PC-9 (cell line): ENCODE measurements at regions not wholly inside any gene's neighbourhood (a gene's known extent, or its start where the extent isn't known, plus 50 kb on each side); places are given as distances from the start of the nearest gene placed in this dataset.

Experiments
- BruUV-seq: library from RNA; stranded (reverse); fragments of 400-500 nt; replicated peaks from 2 replicates; lab custom pipeline; 2021; lab: Mats Ljungman, UMichigan
- CTCF ChIA-PET: fragments of 300-600 bp; sonication (Branson Sonifier 250); formaldehyde crosslinking; loops from one replicate; lab custom pipeline; 2022; ENCODE audit warnings: antibody characterized with exemption; lab: Charles Lee
- POLR2A ChIA-PET: fragments of 300-600 bp; sonication (Branson Sonifier 250); formaldehyde crosslinking; loops from one replicate; lab custom pipeline; 2022; ENCODE audit warnings: antibody characterized with exemption; ENCODE audit not compliant: unreplicated experiment; lab: Charles Lee
- DNase-seq, 2 experiments: peaks; one replicate each; pipeline versions ENCODE4 v3.0.0 to v3.0.0-alpha.2; 2015 to 2022; ENCODE audit warnings: mixed read lengths in 1 of 2
- H2AFZ ChIP-seq: fragments of 200-600 bp; sonication (generic); 2 replicates; pipeline ENCODE4 v1.8.1; 2017; ENCODE audit warnings: antibody characterized with exemption
- H3F3A ChIP-seq: fragments of 200-600 bp; sonication (generic); 2 replicates; pipeline ENCODE4 v1.8.1; 2017; ENCODE audit warnings: antibody characterized with exemption, mild to moderate bottlenecking, low read depth; ENCODE audit not compliant: insufficient read depth
- H3K27ac ChIP-seq: fragments of 200-600 bp; sonication (generic); 2 replicates; pipeline ENCODE4 v1.6.1; 2016; ENCODE audit warnings: mixed run types
- H3K27me3 ChIP-seq: fragments of 200-600 bp; sonication (generic); 2 replicates; pipeline ENCODE4 v1.6.1; 2016; ENCODE audit warnings: low read depth, mixed run types; ENCODE audit not compliant: insufficient read depth
- H3K36me3 ChIP-seq: fragments of 200-600 bp; sonication (generic); 2 replicates; pipeline ENCODE4 v1.6.1; 2016; ENCODE audit warnings: low read depth, mixed run types
- H3K4me1 ChIP-seq: fragments of 200-600 bp; sonication (generic); replicated peaks from 2 replicates; pipeline ENCODE4 v1.6.1; 2016; ENCODE audit warnings: mixed run types; ENCODE audit not compliant: insufficient read depth
- H3K4me2 ChIP-seq: fragments of 200-600 bp; sonication (generic); 2 replicates; pipeline ENCODE4 v1.6.1; 2017; ENCODE audit warnings: mixed run types
- H3K4me3 ChIP-seq: fragments of 200-600 bp; sonication (generic); 2 replicates; pipeline ENCODE4 v1.6.1; 2016; ENCODE audit warnings: mixed run types
- H3K79me2 ChIP-seq: fragments of 200-600 bp; sonication (generic); 2 replicates; pipeline ENCODE4 v1.6.1; 2017; ENCODE audit warnings: low read depth, mixed run types
- H3K9me2 ChIP-seq: fragments of 200-600 bp; sonication (generic); 2 replicates; pipeline ENCODE4 v1.8.1; 2017; ENCODE audit warnings: mild to moderate bottlenecking; ENCODE audit not compliant: insufficient read depth
- H3K9me3 ChIP-seq: fragments of 200-600 bp; sonication (generic); 2 replicates; pipeline ENCODE4 v1.8.1; 2016; ENCODE audit warnings: low read depth; ENCODE audit not compliant: insufficient read depth
- H4K20me1 ChIP-seq: fragments of 200-600 bp; sonication (generic); 2 replicates; pipeline ENCODE4 v1.8.1; 2017; ENCODE audit not compliant: insufficient read depth
- EZH2 ChIP-seq: fragments of 200-600 bp; sonication (generic); IDR thresholded peaks from 2 replicates; pipeline ENCODE4 v1.8.0; 2017; ENCODE audit warnings: antibody characterized with exemption, low read depth
- intact Hi-C: fragments of 100-400 bp; cut with micrococcal nuclease; formaldehyde crosslinking; loops from one replicate; pipeline ENCODE4 v1.10.0; 2022; ENCODE audit not compliant: unreplicated experiment
- TF ChIP-seq, protein P1 (sequence below): fragments of 200-600 bp; sonication (generic); conservative IDR thresholded peaks from 2 replicates; pipeline ENCODE4 v1.6.1; 2017; ENCODE audit warnings: mixed run types, antibody characterized with exemption, mild to moderate bottlenecking, moderate library complexity

- H3K27me3 ChIP-seq = no peaks in the 10 kb centered on the region
- H3K4me2 ChIP-seq = no peak overlapping the region
- no peaks in the 10 kb centered on the region for H3K79me2 ChIP-seq
- no peaks in the 10 kb centered on the region for H3K9me2 ChIP-seq
- no TSS peak for BruUV-seq
- CTCF ChIA-PET = no interaction called here
- H4K20me1 ChIP-seq = no peaks in the 10 kb centered on the region
- no peak overlapping the region for H3K27ac ChIP-seq
- POLR2A ChIA-PET = no interaction called here
- H2AFZ ChIP-seq = no peak overlapping the region
- no peaks in the 10 kb centered on the region for H3F3A ChIP-seq
- H3K9me3 ChIP-seq = no peaks in the 10 kb centered on the region
- no peaks in the 10 kb centered on the region for H3K36me3 ChIP-seq
- no peak for DNase-seq
- no peak overlapping the region for H3K4me3 ChIP-seq
- TF ChIP-seq EZH2 = no peak
- TF ChIP-seq, protein P1, sequence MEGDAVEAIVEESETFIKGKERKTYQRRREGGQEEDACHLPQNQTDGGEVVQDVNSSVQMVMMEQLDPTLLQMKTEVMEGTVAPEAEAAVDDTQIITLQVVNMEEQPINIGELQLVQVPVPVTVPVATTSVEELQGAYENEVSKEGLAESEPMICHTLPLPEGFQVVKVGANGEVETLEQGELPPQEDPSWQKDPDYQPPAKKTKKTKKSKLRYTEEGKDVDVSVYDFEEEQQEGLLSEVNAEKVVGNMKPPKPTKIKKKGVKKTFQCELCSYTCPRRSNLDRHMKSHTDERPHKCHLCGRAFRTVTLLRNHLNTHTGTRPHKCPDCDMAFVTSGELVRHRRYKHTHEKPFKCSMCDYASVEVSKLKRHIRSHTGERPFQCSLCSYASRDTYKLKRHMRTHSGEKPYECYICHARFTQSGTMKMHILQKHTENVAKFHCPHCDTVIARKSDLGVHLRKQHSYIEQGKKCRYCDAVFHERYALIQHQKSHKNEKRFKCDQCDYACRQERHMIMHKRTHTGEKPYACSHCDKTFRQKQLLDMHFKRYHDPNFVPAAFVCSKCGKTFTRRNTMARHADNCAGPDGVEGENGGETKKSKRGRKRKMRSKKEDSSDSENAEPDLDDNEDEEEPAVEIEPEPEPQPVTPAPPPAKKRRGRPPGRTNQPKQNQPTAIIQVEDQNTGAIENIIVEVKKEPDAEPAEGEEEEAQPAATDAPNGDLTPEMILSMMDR = no peak
- H3K4me1 ChIP-seq = no peaks in the 10 kb centered on the region
- intact Hi-C loops = no loop called here
These were observed 904.2 kb downstream of the ADGRL2 start for GRCh38 chr1:82704966-82705365.

- Histone ChIP-seq H3K27me3 (no peaks in the 10 kb centered on the region), H3K4me3 (no peak overlapping the region), H3K4me1 (no peaks in the 10 kb centered on the region), H3K4me2 (no peak overlapping the region), H3K9me2 (no peaks in the 10 kb centered on the region), H4K20me1 (no peaks in the 10 kb centered on the region), H2AFZ (no peak overlapping the region), H3K27ac (no peak overlapping the region), H3K79me2 (no peaks in the 10 kb centered on the region), H3K36me3 (no peaks in the 10 kb centered on the region), H3K9me3 (no peaks in the 10 kb centered on the region), H3F3A (no peaks in the 10 kb centered on the region)
- DNase-seq = no peak
- no TSS peak for BruUV-seq
- CTCF ChIA-PET = no interaction called here
- POLR2A ChIA-PET = no interaction called here
- TF ChIP-seq, protein P1 = no peak
- no peak for TF ChIP-seq EZH2
- intact Hi-C loops = no loop called here
These were observed 903.7 kb downstream of the ADGRL2 start for GRCh38 chr1:82704393-82704792.

DNA sequence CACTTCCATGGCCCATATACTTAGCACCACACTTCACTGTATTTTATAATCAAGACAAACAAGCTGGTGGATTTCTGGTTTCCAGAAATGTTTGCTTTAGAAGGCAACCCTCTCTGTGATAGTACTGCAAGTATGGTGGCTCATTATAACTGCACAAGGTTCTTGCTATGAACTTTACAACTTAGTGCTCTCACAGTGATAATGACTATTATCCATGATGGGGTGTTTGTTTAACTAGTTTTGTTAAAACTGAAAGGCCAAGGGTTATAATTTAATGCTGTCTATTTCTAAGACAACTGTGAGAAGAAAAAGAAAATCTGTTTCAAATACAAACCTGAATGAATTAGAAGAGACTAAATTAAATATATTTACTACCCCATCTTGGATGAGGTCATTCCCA lies 903.2 kb downstream of the ADGRL2 start:
- CTCF ChIA-PET = no interaction called here
- Histone ChIP-seq H3F3A (no peaks in the 10 kb centered on the region), H3K4me2 (no peak overlapping the region), H3K27ac (no peak overlapping the region), H3K27me3 (no peaks in the 10 kb centered on the region), H3K9me2 (no peaks in the 10 kb centered on the region), H3K36me3 (no peaks in the 10 kb centered on the region), H3K79me2 (no peaks in the 10 kb centered on the region), H3K4me3 (no peak overlapping the region), H3K9me3 (no peaks in the 10 kb centered on the region), H3K4me1 (no peaks in the 10 kb centered on the region), H2AFZ (no peak overlapping the region), H4K20me1 (no peaks in the 10 kb centered on the region)
- TF ChIP-seq EZH2 = no peak
- TF ChIP-seq, protein P1 = no peak
- intact Hi-C loops = no loop called here
- no TSS peak for BruUV-seq
- POLR2A ChIA-PET = no interaction called here
- no peak for DNase-seq
